Stimulated activated CD4-positive, alpha-beta T cell treated with anti-CD3 and anti-CD28 coated beads, Interleukin-4, amount 100 ng/mL, for 4 hours (primary cell): ENCODE measurements at regions not wholly inside any gene's neighbourhood (a gene's known extent, or its start where the extent isn't known, plus 50 kb on each side); places are given as distances from the start of the nearest gene placed in this dataset.

Experiments used
- DNase-seq, 2 experiments: peaks; one replicate each; pipeline ENCODE4 v3.0.0-alpha.2; 2020

DNA sequence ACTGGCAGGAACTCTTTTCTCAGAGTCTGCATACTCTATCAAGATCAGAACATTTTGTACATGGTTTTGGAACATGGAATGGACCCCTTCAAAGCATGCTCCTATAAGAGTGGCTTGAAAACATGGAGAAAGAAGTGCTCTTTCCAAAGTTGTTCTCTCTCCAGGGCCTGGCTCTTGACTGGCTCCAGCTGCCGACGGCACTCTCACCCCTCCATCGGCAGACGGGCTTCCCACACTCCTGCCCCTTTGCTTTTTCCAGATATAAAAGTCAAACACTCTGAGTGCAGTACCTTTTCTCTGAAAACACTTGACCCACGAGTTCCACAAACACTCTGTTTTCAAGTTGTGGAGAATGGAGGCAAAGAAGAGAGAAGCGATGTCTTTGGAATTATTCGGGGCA lies 72.5 kb upstream of the ONECUT1 start:
- no peak for DNase-seq

DNA sequence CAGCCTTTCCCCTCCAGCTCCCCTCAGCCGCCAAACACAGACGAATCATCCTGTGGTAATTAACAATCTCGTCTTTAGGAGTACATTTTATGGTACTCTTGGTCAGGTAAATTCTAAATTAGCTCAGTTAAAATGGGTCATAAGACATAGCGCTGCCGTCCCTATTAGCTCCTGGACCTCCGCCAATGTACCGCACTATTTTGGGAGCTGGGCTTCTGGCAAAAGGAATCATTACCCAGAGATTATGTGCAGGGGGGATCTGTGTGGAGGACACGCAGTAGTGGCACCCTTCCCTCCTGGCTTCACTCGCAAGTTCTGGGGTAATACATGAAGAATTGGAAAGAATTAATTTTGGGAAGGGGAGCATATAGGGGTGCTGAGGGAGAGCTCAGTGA lies 68.6 kb upstream of the ONECUT1 start:
- DNase-seq = no peak

DNA sequence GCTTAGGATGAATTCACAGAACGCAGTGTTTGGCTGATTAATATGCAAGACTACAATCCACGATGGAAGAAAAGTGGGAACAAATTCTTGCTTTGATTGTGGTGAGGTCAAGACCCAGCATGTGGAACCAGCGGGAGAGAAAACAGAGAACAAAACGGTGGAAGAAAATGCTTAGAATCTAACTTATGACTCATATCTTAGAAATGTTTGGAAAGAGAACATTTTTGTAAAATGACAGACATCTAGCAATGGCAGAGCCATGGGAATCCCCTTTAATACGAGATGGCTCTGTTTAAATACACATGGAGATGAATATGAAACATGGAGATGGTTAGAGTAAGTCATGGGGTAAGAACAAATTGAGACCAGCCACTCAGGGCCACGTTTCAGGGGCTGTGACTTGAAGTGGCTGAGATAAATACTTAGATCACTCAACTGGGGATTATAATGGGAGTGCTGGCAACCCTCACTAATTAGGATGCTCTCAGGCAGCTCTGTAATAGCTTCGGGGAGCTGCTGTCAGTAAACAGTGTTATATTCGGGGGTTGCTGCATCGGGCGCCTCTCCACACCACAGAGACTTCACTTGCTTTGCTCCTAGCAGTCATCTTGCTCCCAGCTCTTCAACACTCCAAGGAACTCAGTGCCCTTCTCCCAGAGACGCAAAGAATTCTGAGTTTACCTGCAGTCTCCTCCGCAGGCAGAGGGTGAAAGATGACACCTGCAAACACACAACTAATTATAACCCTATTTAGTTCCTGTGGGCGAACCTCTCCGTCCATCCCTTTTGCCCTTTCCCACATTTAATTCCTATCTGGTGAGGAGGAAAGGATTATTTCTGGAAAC lies 68.0 kb upstream of the ONECUT1 start:
- DNase-seq = no peak

DNA sequence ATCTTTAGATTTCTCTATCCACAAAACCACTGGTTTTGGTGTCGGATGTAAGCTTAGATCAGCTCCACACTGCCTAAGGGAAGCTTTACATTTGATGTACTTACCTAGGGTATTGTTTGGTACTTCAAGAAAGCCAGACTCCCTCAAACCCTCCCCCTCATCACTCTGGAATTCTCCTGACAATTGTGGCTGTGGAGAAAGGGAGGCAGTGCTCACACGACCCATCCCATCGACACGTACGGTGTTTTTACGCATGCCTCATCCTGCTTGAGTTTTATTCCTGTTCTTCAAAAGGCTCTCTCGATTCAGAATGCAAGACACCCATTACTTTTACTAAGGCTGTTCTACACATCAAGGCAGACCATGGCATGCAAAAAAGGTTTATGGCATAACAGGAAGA lies 67.3 kb upstream of the ONECUT1 start:
- DNase-seq = no peak

DNA sequence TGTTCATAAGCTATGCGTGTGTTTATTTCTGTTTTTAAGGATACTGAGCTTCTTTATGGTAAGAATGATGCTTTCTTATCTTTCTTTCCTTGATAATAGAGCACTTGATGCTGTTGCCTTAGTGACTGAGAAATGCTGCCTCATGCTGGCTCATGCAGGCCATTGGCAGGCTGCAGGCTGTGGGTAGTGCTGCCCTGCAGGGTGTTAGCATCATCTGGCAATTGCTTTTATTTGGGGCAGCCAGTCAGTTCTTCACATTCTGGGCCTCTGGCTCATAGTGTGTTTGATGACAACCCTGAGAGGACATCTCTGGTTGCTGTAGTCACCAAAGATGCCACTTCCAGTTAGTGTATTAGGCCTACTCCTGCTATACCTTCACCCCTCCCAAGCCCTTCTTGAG lies 66.2 kb upstream of the ONECUT1 start:
- no peak for DNase-seq

DNA sequence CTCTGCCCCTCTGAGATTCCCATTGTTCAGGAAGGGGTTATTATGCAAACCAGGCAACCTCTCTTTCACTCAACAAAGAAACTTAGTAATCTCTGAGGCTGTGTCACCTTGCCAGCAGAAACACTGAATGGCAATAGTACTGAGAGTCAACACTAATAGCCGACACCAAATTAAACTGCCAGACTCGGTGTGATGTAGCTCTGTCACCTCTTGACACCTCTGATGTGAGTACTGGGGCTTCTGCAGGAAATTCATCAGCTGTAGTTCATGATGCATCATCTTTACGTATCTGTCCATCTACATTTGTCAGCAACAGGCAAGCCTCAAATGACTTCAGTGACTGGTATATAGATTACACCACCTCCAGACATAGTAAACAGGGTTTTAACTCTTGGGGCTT lies 65.0 kb upstream of the ONECUT1 start:
- DNase-seq = no peak

DNA sequence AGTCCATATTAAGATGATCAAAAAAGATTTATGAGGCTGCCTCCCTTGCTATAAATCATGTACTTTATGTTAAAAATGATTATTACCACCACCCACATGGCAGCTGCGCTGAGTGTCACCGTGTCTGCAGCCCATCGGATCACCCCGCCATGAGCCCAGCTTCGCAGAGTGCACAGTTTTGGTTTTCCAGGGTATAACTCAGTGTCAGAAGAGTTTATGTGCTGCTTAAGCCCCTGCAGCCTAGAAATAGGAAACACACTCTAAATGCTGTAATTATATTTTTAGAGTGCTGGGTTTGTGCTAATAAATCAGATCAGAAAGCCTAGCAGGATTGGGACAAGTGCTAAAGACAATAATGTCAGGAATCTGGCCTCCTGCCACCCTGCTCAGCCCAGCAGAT lies 54.7 kb upstream of the ONECUT1 start:
- DNase-seq = no peak
